HCT116 (cell line): ENCODE measurements at regions not wholly inside any gene's neighbourhood (a gene's known extent, or its start where the extent isn't known, plus 50 kb on each side); places are given as distances from the start of the nearest gene placed in this dataset.

Source experiments
- ATAC-seq: fragments of 200-7000 bp; cut with Tn5 transposase; 2 replicates; pipeline ENCODE4 v1.9.1; 2020; ENCODE audit warnings: mild to moderate bottlenecking, moderate library complexity
- BruUV-seq: library from RNA; stranded (reverse); fragments of 400-500 nt; replicated peaks from 2 replicates; lab custom pipeline; 2021; lab: Mats Ljungman, UMichigan
- CTCF ChIA-PET: fragments of 300-600 bp; sonication (Branson Sonifier 250); formaldehyde crosslinking; loops from one replicate; lab custom pipeline; 2021; ENCODE audit warnings: antibody characterized with exemption; lab: Charles Lee
- POLR2A ChIA-PET: fragments of 300-600, 350-600 bp; sonication (Branson Sonifier 250); formaldehyde crosslinking; loops from one replicate; lab custom pipeline; 2021; ENCODE audit warnings: antibody characterized with exemption; lab: Charles Lee
- RAD21 ChIA-PET, 2 experiments: fragments of 300-600 bp; sonication (Branson Sonifier 250); formaldehyde crosslinking; loops; one replicate each; lab custom pipeline; 2023; ENCODE audit warnings: low total read pairs in 2 of 2; ENCODE audit not compliant: uncharacterized antibody in 2 of 2, unreplicated experiment in 2 of 2, low non-redundant PET in 1 of 2; lab: Charles Lee
- DNase-seq: peaks from one replicate; pipeline ENCODE4 v3.0.0-alpha.2; 2010; ENCODE audit warnings: low read depth, low spot score
- H2AFZ ChIP-seq: fragments of 200-600 bp; shearing (Covaris generic), sonication (generic); 2 replicates; pipeline ENCODE4 v1.6.1; 2017; ENCODE audit warnings: low read depth, mixed run types, mixed read lengths, antibody characterized with exemption, low read length; ENCODE audit not compliant: poor library complexity, severe bottlenecking
- H3K27ac ChIP-seq: 2 replicates; pipeline ENCODE4 v1.5.1; 2012; ENCODE audit warnings: low read depth, low read length
- H3K27me3 ChIP-seq: fragments of 200-600 bp; sonication (generic); 2 replicates; pipeline ENCODE4 v1.6.1; 2016; ENCODE audit warnings: mixed run types, low read length, mixed read lengths; ENCODE audit not compliant: insufficient read depth
- H3K36me3 ChIP-seq, 2 experiments: fragments of 200-500 bp in 1 of 2; fragments of 200-600 bp in 1 of 2; sonication (Bioruptor generic) in 1 of 2; sonication (generic) in 1 of 2; 2 replicates each; pipeline versions ENCODE4 v1.5.1 to v1.6.1; 2014 to 2016; ENCODE audit warnings: low read length in 2 of 2, inconsistent platforms in 1 of 2, mixed read lengths in 1 of 2, mixed run types in 1 of 2; ENCODE audit not compliant: insufficient read depth in 2 of 2, control insufficient read depth in 1 of 2
- H3K4me1 ChIP-seq, 2 experiments: fragments of 200-600 bp in 1 of 2; sonication (generic) in 1 of 2; 2 replicates each; pipeline versions ENCODE4 v1.5.1 to v1.6.1; 2012 to 2017; ENCODE audit warnings: low read length in 2 of 2, inconsistent platforms in 1 of 2, mild to moderate bottlenecking in 1 of 2, mixed read lengths in 1 of 2, mixed run types in 1 of 2, moderate library complexity in 1 of 2; ENCODE audit not compliant: insufficient read depth in 2 of 2, control insufficient read depth in 1 of 2
- H3K4me2 ChIP-seq: fragments of 200-600 bp; sonication (generic); 2 replicates; pipeline ENCODE4 v1.6.1; 2017; ENCODE audit warnings: mixed run types, low read length, mixed read lengths
- H3K4me3 ChIP-seq, 2 experiments: fragments of 200-600 bp in 1 of 2; sonication (generic) in 1 of 2; replicated peaks in 1 of 2; 2 replicates each; pipeline ENCODE4 v1.5.1; 2011 to 2016; ENCODE audit warnings: low read length in 2 of 2, control low read depth in 1 of 2, low read depth in 1 of 2, mild to moderate bottlenecking in 1 of 2, mixed read lengths in 1 of 2, mixed run types in 1 of 2
- H3K79me2 ChIP-seq: fragments of 200-600 bp; sonication (generic); 2 replicates; pipeline ENCODE4 v1.6.1; 2017; ENCODE audit warnings: mild to moderate bottlenecking, mixed run types, low read length, moderate library complexity, mixed read lengths; ENCODE audit not compliant: insufficient read depth
- H3K9ac ChIP-seq: fragments of 200-600 bp; sonication (generic); 2 replicates; pipeline ENCODE4 v1.6.1; 2016; ENCODE audit warnings: low read length, mixed read lengths
- H3K9me2 ChIP-seq: fragments of 200-600 bp; sonication (generic), shearing (Covaris generic); 2 replicates; pipeline ENCODE4 v1.6.1; 2017; ENCODE audit warnings: mixed run types, mild to moderate bottlenecking, moderate library complexity; ENCODE audit not compliant: insufficient read depth
- H3K9me3 ChIP-seq, 2 experiments: fragments of 200-500 bp in 1 of 2; fragments of 200-600 bp in 1 of 2; sonication (Bioruptor generic) in 1 of 2; sonication (generic) in 1 of 2; 2 replicates each; pipeline ENCODE4 v1.6.1; 2014 to 2017; ENCODE audit warnings: low read length in 2 of 2, mixed read lengths in 2 of 2, inconsistent platforms in 1 of 2, low read depth in 1 of 2, mild to moderate bottlenecking in 1 of 2, mixed run types in 1 of 2, moderate library complexity in 1 of 2; ENCODE audit not compliant: control insufficient read depth in 1 of 2, insufficient read depth in 1 of 2
- H4K20me1 ChIP-seq: fragments of 200-600 bp; sonication (generic), shearing (Covaris generic); 2 replicates; pipeline ENCODE4 v1.6.1; 2017; ENCODE audit warnings: mixed run types, mild to moderate bottlenecking, moderate library complexity; ENCODE audit not compliant: insufficient read depth
- CBX3 ChIP-seq: IDR thresholded peaks from 2 replicates; pipeline ENCODE4 v1.6.1; 2012; ENCODE audit warnings: low read depth
- CTCF ChIP-seq, 3 experiments: fragments of 200-600 bp in 1 of 3; sonication (generic) in 1 of 3; IDR thresholded peaks in 2 of 3; conservative IDR thresholded peaks in 1 of 3; 2 replicates each; pipeline ENCODE4 v1.5.1; 2012 to 2017; ENCODE audit warnings: low read depth in 2 of 3, low read length in 2 of 3, antibody characterized with exemption in 1 of 3, borderline replicate concordance in 1 of 3, control low read depth in 1 of 3, mild to moderate bottlenecking in 1 of 3, mixed read lengths in 1 of 3, mixed run types in 1 of 3, moderate library complexity in 1 of 3; ENCODE audit not compliant: insufficient read depth in 1 of 3
- ELF1 ChIP-seq: IDR thresholded peaks from 2 replicates; pipeline ENCODE4 v1.6.1; 2012; ENCODE audit warnings: low read depth, borderline replicate concordance
- EZH2 ChIP-seq: fragments of 200-600 bp; sonication (generic); IDR thresholded peaks from 2 replicates; pipeline ENCODE4 v1.6.1; 2017; ENCODE audit warnings: antibody characterized with exemption, mixed run types
- EZH2phosphoT487 ChIP-seq: fragments of 200-600 bp; IDR thresholded peaks from 2 replicates; pipeline ENCODE4 v1.6.1; 2018; ENCODE audit warnings: antibody characterized with exemption, borderline replicate concordance
- FOSL1 ChIP-seq: IDR thresholded peaks from 2 replicates; pipeline ENCODE4 v1.6.1; 2012; ENCODE audit warnings: low read depth
- JUND ChIP-seq: IDR thresholded peaks from 2 replicates; pipeline ENCODE4 v1.6.1; 2012
- POLR2A ChIP-seq: IDR thresholded peaks from 2 replicates; pipeline ENCODE4 v1.7.0; 2011; ENCODE audit warnings: borderline replicate concordance; ENCODE audit not compliant: insufficient read depth, insufficient read length; ENCODE audit errors: extremely low read depth
- POLR2AphosphoS5 ChIP-seq: IDR thresholded peaks from 2 replicates; pipeline ENCODE4 v1.6.1; 2011; ENCODE audit warnings: mild to moderate bottlenecking, low read depth, low read length, moderate library complexity
- REST ChIP-seq: IDR thresholded peaks from 2 replicates; pipeline ENCODE4 v1.6.1; 2012; ENCODE audit warnings: low read depth
- TCF7L2 ChIP-seq: IDR thresholded peaks from 2 replicates; pipeline ENCODE4 v1.7.0; 2011; ENCODE audit warnings: borderline replicate concordance, inconsistent platforms; ENCODE audit not compliant: insufficient read depth, insufficient read length; ENCODE audit errors: extremely low read depth
- ZBTB33 ChIP-seq: IDR thresholded peaks from 2 replicates; pipeline ENCODE4 v1.6.1; 2011; ENCODE audit warnings: mild to moderate bottlenecking, low read length, moderate library complexity; ENCODE audit not compliant: insufficient replicate concordance; ENCODE audit errors: extremely low read depth
- ZFX ChIP-seq: fragments of 450-650 bp; IDR thresholded peaks from 2 replicates; pipeline ENCODE4 v1.6.1; 2017
- intact Hi-C: fragments of 100-400 bp; cut with micrococcal nuclease; formaldehyde crosslinking; loops from 2 replicates; pipeline ENCODE4 v1.10.0; 2022

- intact Hi-C loops: no loop called here
- Histone ChIP-seq H3K4me1 (no peaks in the 10 kb centered on the region), H3K9ac (no peak overlapping the region), H3K4me3 (no peak overlapping the region), H3K79me2 (no peaks in the 10 kb centered on the region), H3K27ac (no peak overlapping the region), H3K36me3 (no peaks in the 10 kb centered on the region), H3K9me3 (no peaks in the 10 kb centered on the region), H3K27me3 (no peaks in the 10 kb centered on the region), H4K20me1 (no peaks in the 10 kb centered on the region), H2AFZ (no peak overlapping the region), H3K4me2 (no peak overlapping the region), H3K9me2 (no peaks in the 10 kb centered on the region)
- POLR2A ChIA-PET: no interaction called here
- BruUV-seq: no TSS peak
- RAD21 ChIA-PET: no interaction called here
- DNase-seq (no peak), ATAC-seq (no peak)
- no peak for TF ChIP-seq REST
- TF ChIP-seq POLR2A: no peak
- TF ChIP-seq ZFX: no peak
- TF ChIP-seq ELF1: no peak
- TF ChIP-seq TCF7L2: no peak
- no peak for TF ChIP-seq FOSL1
- TF ChIP-seq CBX3: no peak
- TF ChIP-seq ZBTB33: no peak
- no peak for TF ChIP-seq JUND
- no peak for TF ChIP-seq CTCF (IDR thresholded peaks at IDR 0.05 in 2 of 3, conservative IDR thresholded peaks at IDR 0.05 in 1 of 3; ENCODE audit: borderline replicate concordance in 1 of 3, insufficient read depth in 1 of 3, low read depth in 2 of 3, low read length in 2 of 3)
- no peak for TF ChIP-seq EZH2phosphoT487
- no peak for TF ChIP-seq POLR2AphosphoS5
- no peak for TF ChIP-seq EZH2
- CTCF ChIA-PET: no interaction called here
Measured at GRCh38 chr4:184922301-184922700, 96.0 kb upstream of the HELT start.
